Esophagus muscularis mucosa (tissue), 4 donors: ENCODE measurements at regions not wholly inside any gene's neighbourhood (a gene's known extent, or its start where the extent isn't known, plus 50 kb on each side); places are given as distances from the start of the nearest gene placed in this dataset.

Source experiments
- DNase-seq: peaks from one replicate; pipeline ENCODE4 v3.0.0-alpha.2; 2017; ENCODE audit errors: extremely low spot score
- H3K27ac ChIP-seq, 4 donors: fragments of 200-600 bp; sonication (generic); replicated peaks in 1 of 4; 1 replicate in 3 of 4; 2 replicates in 1 of 4; pipeline ENCODE4 v1.5.1; 2016 to 2019; ENCODE audit warnings: mild to moderate bottlenecking in 1 of 4
- H3K27me3 ChIP-seq, 4 donors: fragments of 200-600 bp; sonication (generic); one replicate each; pipeline versions ENCODE4 v1.5.1 to v1.6.0; 2016 to 2019
- H3K36me3 ChIP-seq, 4 donors: fragments of 200-600 bp; sonication (generic); one replicate each; pipeline ENCODE4 v1.5.1; 2016 to 2019
- H3K4me1 ChIP-seq, 4 donors: fragments of 200-600 bp; sonication (generic); one replicate each; pipeline ENCODE4 v1.5.1; 2016 to 2019
- H3K4me3 ChIP-seq, 4 donors: fragments of 200-600 bp; sonication (generic); 1 replicate in 2 of 4; 2 replicates in 2 of 4; pipeline ENCODE4 v1.5.1; 2016 to 2019; ENCODE audit warnings: mild to moderate bottlenecking in 4 of 4, moderate library complexity in 1 of 4
- H3K9me3 ChIP-seq, 4 donors: fragments of 200-600 bp; sonication (generic); 1 replicate in 3 of 4; 2 replicates in 1 of 4; pipeline ENCODE4 v1.5.1; 2016 to 2019
- CTCF ChIP-seq, 3 experiments: fragments of 200-600 bp in 2 of 3; fragments of 450-650 bp in 1 of 3; sonication (generic) in 2 of 3; IDR thresholded peaks; one replicate each; pipeline ENCODE4 v1.5.1; 2017 to 2019; ENCODE audit warnings: antibody characterized with exemption in 3 of 3, mild to moderate bottlenecking in 2 of 3, moderate library complexity in 1 of 3
- EP300 ChIP-seq: sonication (generic); formaldehyde crosslinking; IDR thresholded peaks from one replicate; pipeline ENCODE4 v1.6.1; 2017; ENCODE audit warnings: antibody characterized with exemption
- POLR2A ChIP-seq: fragments of 450-650 bp; IDR thresholded peaks from one replicate; pipeline ENCODE4 v1.6.1; 2017; ENCODE audit warnings: antibody characterized with exemption, moderate library complexity, mild to moderate bottlenecking, low read depth
- POLR2AphosphoS5 ChIP-seq, 2 donors: sonication (generic); formaldehyde crosslinking; IDR thresholded peaks; one replicate each; pipeline ENCODE4 v1.6.1; 2017; ENCODE audit warnings: antibody characterized with exemption in 2 of 2
- WGBS: methylation state at CpG from one replicate; pipeline ENCODE4 v1.1.5; 2018; 5-methylcytosine and 5-hydroxymethylcytosine counted together
- intact Hi-C: fragments of 100-400 bp; cut with DNase I; formaldehyde crosslinking; loops from one replicate; pipeline ENCODE4 v1.15.1; 2023

GRCh38 chr7:156446990-156447389, 193.6 kb upstream of the RNF32 start:
- TF ChIP-seq POLR2A: no peak
- no peak for TF ChIP-seq POLR2AphosphoS5 (IDR thresholded peaks at IDR 0.05)
- no peak for TF ChIP-seq CTCF (IDR thresholded peaks at IDR 0.05)
- no peak for DNase-seq
- Histone ChIP-seq H3K36me3 (no peaks in the 10 kb centered on the region), H3K27me3 (peaks cover 0 to 3% (median 0%) of the 10 kb centered on the region in 4 donors), H3K4me3 (no peak overlapping the region), H3K9me3 (no peaks in the 10 kb centered on the region), H3K4me1 (no peaks in the 10 kb centered on the region), H3K27ac (no peak overlapping the region)
- intact Hi-C loops: no loop called here

GRCh38 chr7:156445997-156446761, 194.4 kb upstream of the RNF32 start:
- H3K36me3 ChIP-seq: no peaks in the 10 kb centered on the region
- H3K4me1 ChIP-seq: no peaks in the 10 kb centered on the region
- peaks cover 0 to 10% (median 0%) of the 10 kb centered on the region in 4 donors for H3K27me3 ChIP-seq
- H3K27ac ChIP-seq: no peak overlapping the region
- WGBS: 86% methylated on average over 12 of the region's 16 CpGs
- TF ChIP-seq POLR2A: no peak
- TF ChIP-seq POLR2AphosphoS5 (IDR thresholded peaks at IDR 0.05): no peak
- no peak for TF ChIP-seq EP300
- no peak for TF ChIP-seq CTCF (IDR thresholded peaks at IDR 0.05)
- intact Hi-C loops: no loop called here
- DNase-seq: no peak
- H3K4me3 ChIP-seq: no peak overlapping the region
- no peaks in the 10 kb centered on the region for H3K9me3 ChIP-seq

- Histone ChIP-seq H3K4me3 (no peak overlapping the region), H3K9me3 (no peaks in the 10 kb centered on the region), H3K36me3 (no peaks in the 10 kb centered on the region), H3K27me3 (peaks cover 0 to 17% (median 0%) of the 10 kb centered on the region in 4 donors), H3K27ac (no peak overlapping the region), H3K4me1 (no peaks in the 10 kb centered on the region)
- 23% methylated on average over 10 of the region's 10 CpGs for WGBS
- TF ChIP-seq POLR2A: no peak
- TF ChIP-seq CTCF (IDR thresholded peaks at IDR 0.05): no peak
- no peak for TF ChIP-seq POLR2AphosphoS5 (IDR thresholded peaks at IDR 0.05)
- no peak for TF ChIP-seq EP300
- DNase-seq: no peak
- intact Hi-C loops: no loop called here
These were observed 198.1 kb upstream of the RNF32 start for GRCh38 chr7:156442516-156442915.

- Histone ChIP-seq H3K4me3 (no peak overlapping the region), H3K9me3 (no peaks in the 10 kb centered on the region), H3K36me3 (no peaks in the 10 kb centered on the region), H3K27me3 (peaks cover 0 to 17% (median 0%) of the 10 kb centered on the region in 4 donors), H3K27ac (no peak overlapping the region), H3K4me1 (no peaks in the 10 kb centered on the region)
- no peak for TF ChIP-seq POLR2AphosphoS5 (IDR thresholded peaks at IDR 0.05)
- no peak for TF ChIP-seq CTCF (IDR thresholded peaks at IDR 0.05)
- TF ChIP-seq POLR2A: no peak
- TF ChIP-seq EP300: no peak
- WGBS: 87% methylated on average over 13 of the region's 13 CpGs
- no peak for DNase-seq
- intact Hi-C loops: no loop called here
These were observed 200.1 kb upstream of the RNF32 start for GRCh38 chr7:156440456-156440855.

GRCh38 chr7:156438011-156438410, 202.6 kb upstream of the RNF32 start:
- Histone ChIP-seq H3K27me3 (peaks cover 0 to 22% (median 0%) of the 10 kb centered on the region in 4 donors), H3K4me1 (no peaks in the 10 kb centered on the region), H3K4me3 (no peak overlapping the region), H3K36me3 (no peaks in the 10 kb centered on the region), H3K9me3 (no peaks in the 10 kb centered on the region), H3K27ac (no peak overlapping the region)
- TF ChIP-seq POLR2A (no peak), POLR2AphosphoS5 (IDR thresholded peaks at IDR 0.05) (no peak), CTCF (IDR thresholded peaks at IDR 0.05) (no peak), EP300 (no peak)
- 52% methylated on average over 2 of the region's 2 CpGs for WGBS
- no peak for DNase-seq
- intact Hi-C loops: no loop called here
